GM18520 (cell line): ENCODE measurements at regions not wholly inside any gene's neighbourhood (a gene's known extent, or its start where the extent isn't known, plus 50 kb on each side); places are given as distances from the start of the nearest gene placed in this dataset.

Source experiments
- ATAC-seq: cut with Tn5 transposase; IDR thresholded peaks from one replicate; pipeline ENCODE4 v1.9.1; 2021; ENCODE audit not compliant: unreplicated experiment

DNA sequence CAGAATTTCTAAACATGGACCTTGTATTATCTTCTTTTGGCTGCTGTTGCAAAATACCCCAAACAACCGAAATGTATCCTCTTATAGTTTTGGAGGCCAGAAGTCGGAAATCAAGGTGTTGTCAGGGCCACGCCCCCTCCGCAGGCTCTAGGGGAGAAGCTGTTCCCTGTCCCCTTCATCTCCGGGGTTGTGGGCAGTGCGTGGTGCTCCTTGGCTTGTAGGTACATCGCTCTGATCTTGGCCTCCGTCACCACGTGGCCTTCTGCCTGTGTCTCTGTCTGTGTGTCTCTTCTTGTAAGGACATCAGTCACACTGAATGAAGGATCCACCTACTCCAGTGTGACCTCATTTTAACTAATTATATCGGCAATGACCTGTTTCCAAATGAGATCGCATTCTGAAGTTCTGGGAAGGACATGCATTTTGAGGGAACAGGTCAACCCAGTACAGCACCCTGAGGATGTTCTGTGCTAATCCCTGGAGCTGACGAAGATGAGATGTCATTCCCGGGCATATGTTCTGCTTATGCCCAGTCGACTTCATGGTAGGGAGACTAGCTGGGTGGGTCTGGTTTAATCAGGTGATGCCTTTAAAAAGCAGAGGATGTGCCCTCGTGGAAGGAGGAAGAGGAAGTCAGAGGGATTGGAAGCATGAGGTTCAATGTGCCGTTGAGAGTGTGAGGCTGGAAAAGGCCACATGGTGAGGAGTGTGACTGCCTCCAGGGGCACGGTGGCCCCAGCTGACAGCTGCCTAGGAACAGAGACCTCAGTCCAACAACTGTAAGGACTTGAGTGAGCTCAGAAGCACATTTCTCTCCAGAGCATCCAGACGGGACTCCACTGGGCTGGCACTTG is 531.1 kb downstream of the TBC1D22A start:
- ATAC-seq, result no peak

DNA sequence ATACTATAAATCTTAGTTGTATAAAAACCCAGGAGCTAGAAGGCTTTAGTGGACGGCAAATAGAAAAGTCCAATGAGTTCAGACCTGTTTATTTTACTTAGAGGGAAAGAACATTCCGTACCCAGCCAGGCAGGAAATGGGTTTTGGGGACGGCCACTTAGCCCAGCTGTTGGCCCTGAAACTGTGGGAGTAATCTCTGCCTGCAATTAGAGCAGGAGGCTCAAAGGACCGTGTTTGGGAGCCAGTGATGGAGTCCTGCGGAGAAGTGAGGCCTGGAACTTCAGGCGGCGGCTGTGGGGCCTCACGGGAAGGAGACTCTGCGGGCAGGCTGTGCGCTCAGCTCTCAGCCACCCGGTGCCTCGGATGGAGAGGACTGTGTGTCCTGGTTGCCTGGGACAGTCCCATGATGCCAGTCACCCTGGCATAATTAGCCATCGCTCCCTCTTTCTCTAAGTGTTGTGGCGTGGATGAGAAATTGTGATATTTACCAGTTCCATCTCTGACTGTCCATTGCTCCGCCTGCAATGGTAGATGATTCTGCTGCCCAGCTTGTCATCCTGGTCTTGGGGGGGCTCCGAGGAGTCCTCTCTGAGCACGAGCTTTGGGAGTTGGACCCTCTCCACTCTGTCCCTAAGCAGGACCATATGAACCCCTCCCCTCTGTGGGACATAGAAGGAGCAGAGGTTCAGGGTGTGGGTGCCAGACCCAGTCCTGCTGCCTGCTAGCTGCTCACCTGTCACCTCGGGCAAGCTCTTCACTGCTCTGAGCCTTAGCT is 530.3 kb downstream of the TBC1D22A start:
- ATAC-seq, result no peak

DNA sequence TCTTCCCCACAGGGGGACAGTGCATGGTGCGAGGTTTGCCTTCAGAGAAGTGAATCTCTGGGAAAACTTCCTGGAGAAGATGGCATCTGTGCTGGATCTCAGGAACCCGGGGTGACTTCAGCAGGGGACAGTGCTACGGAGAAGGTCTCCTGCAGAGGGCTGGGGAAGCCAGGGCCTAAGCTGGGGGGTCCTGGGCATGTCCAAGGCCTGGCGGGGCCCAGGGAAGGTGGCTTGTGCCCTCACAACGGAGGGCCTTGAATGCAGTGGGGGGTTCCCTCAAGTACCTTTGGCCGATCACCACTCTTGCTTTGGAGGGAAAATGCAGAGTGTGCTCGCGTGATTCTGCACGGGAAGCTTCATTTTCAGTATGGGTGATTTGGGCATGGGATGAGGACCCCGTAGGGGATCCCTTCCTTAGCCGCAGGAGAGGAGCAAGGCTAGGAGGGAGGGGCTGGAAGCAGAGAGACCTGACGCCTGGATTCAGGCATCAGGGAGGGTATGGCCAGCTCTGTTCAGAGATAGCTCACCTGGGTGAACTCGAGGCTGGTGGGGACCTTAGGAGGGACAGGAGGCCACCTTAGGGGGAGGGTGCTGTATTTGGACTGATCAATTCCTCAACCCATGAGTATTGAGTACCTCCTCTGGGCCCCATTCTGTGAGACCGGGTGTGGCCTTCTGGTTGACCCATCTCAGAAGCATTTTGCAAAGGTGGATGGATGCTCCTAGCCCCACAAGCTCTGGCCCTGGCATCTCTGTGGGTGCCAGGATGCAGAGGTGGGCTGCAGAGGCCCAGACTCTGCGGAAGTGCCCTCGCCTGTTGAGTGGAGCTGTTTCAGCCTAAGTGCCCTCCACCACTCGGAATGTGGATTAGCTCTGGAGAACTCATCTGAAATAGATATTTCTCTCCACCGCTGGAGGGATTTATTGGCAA is 529.4 kb downstream of the TBC1D22A start:
- ATAC-seq, result no peak

DNA sequence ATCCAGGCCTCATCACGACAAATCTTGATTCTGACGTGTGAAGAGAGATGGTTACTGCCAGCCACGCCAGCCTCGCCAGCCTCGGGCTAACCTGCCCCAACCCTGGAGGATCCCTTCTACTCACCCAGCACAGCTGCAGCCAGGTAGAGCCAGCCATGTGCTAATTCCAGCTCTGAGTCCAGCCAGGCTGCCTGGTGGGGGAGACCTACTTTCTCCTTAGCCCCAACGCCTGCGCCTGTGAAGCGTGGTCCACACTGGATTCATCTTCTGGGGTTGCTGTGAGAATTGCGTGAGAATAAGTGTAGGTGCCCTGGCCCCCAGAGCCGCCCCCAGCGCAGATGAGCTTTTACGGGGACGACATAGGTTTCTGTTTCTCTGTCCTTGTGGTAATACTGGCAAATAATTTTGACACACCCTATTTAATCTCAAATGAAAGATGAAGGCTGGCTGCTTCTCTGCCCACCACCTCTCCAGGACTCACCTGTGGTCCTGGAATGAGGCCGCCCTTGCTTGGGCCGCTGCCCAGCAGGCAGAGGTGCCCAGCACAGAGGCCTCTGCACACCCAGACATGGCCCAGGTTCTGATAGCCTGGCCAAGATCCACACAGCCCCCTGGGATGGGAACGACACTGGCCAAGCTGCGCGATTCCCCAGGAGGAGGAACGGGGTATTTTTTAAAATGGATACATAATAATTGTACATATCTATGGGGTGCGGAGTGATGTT is 528.4 kb downstream of the TBC1D22A start:
- no peak for ATAC-seq

DNA sequence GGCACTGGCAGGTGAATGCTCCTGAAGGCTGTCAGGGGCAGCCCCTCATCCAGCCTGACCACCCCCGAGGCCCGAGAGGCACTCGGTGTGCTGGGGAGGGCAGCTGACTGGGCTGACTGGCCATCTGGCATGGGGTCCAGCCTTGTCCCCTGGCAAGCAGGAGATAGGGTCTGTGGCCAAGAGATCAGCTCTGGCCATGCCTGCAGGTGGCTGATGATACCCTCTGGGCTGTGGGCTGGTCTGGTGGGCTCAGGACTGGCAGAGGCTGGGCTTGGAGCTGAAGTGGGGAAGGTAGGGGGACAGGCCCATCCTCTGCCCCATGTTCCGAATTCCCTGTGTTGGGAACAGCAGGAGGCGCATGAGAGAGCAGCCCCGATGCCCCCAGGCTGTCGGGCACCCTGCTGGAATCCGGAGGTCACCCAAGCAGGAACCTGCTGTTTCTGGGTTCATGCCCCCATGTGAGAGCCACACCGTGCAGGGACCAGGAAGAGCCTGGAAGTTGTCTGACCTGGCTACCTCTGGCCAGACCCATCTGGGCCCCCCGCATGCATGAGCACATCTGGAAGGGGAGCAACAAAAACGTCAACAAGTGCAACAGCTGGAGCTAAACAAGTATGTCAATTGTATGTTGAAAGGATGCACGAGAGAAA is 527.0 kb downstream of the TBC1D22A start:
- no peak for ATAC-seq

DNA sequence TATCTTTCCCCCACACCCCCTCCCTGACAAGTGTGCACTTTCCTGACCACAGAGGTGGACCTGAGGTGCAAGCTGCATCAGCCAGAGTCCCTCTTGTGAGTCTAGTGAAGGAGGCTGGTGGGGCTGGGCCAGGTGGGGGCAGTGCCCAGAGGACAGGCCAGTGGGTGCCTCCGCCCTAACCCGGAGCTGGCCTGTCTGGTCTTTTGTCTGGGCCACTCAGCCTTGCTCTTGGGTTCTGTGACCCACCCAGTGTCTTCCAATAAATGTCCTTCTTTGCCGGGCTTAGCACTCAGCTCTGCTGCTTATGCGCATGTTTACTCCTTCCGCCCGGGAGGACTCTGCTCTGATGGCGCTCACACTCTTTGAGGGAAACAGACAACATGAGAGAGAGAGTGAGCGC is 526.2 kb downstream of the TBC1D22A start:
- no peak for ATAC-seq

DNA sequence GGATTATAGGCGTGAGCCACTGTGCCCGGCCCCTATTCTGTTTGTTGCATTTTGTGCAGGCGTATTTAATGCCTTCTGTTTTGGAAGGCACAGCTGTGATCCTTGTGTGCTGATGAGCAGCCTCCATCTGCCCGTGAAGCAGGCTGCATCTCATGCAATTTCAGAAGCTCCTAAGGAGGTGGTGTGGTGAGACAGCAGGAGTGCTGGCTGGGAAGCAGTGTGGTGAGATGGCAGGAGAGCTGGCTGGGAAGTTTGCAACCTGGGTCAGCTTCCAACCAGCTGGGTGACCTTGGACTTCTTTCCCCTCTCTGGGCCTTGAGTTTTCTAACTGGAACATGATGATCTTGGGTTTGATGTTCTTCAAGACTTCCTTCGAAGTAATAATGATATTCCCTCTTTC is 525.1 kb downstream of the TBC1D22A start:
- ATAC-seq, result no peak

DNA sequence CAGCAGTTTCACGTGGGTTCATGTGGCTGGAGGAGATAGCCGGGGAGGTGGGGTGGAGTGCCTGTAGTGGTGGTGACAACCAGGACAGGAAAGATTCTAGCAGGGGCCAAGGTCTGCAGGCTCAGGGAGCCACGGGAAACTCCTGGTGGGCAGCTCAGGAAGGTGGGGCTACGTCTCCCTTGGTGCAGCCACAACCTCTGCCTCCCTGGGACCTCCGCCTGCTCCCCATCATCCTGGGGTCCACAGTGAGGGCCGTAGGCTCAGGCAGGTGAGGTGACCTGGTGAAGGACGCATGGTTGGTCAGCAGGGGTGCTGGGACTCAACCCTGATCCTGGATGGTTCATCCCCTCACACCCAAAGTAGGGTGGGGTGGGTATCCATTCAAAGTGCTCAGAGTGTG is 524.1 kb downstream of the TBC1D22A start:
- no peak for ATAC-seq

DNA sequence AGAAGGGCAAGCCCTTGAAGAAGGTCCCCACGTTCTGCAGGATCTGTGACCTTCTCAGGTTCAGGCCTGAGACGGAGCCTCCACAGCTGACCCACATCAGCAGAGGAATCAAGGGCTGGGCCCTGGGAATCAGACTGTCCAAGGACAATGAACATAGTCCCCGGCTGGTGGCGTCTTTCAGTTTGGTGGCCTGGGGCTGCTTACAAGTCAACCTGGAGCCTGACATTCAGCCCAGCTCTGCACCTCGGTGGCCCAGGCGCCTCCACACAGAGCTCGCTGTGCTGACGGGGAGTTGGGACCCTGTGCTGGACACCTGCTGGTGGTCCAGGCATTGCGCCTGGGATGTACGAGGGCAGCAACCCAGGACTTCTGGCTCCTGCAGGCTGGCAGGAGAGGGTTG is 523.5 kb downstream of the TBC1D22A start:
- ATAC-seq, result no peak

DNA sequence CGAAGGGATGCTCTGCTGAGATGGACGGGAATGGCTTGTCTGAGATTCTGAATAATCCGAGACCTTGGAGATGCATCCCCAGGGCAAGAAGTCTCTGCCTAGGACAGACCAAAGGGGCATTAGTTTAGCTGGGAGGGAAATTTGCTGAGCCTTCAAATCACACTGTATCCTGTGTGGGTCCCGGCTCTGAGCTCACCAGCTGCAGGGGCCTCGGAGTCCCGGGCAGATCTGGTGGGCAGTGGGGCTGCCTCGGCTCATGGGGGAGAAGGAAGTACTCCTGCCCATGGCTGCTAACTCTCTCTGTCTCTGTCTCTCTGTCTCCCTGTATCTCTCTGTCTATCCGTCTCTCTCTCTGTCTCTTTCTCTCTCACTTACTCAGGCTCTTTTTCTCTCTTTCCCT is 522.4 kb downstream of the TBC1D22A start:
- ATAC-seq, result no peak

DNA sequence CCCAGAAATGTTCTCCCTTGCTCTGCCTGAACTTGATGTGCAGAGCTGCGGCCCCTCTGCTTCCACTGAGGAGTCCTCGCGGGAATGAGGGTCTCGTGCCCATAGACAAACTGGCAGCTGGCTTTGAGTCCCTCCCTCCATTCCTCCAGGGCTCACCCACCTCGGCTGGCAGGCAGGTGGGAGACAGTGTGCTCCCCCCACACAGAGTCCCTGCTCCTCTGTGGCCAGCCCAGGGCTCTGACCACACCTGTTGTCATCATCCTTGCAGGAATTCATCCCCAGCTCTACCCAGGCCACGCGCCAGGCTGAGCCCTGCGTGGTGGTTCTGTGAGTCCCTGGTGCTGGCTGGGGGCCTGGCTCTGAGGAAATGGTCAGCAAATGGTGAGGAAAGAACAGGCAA is 521.9 kb downstream of the TBC1D22A start:
- ATAC-seq, result no peak

DNA sequence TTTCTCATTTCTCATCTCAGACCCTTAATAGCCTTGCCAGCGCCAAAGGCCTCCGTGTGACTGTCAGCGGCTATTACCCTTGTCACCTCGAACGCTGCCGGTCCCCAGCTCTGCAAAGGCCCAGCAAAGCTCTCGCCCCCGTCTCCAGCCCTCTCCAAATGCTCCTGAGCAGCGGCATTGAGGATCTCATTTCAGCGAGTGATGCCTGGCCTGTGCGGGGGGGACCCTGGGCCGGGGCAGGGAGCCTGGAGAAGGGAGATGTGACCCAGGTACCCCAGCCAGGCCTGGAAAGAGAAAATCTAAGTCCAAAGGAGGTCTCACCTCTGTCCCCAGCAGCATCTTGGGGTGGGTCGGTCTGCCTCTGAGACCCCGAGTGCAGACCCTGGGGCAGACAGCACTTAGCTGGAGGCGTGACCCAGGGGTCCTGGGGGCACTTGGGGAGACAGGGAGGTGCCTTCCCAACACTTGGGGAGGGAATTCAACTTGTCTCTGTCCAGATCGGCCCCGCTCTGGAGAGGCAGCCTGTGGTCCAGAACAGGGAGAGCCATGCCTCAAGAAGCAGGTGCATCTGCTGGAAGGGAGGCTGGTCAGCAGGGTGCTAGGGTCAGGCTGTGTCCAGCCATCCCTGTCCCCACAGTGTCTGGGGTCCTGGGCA is 521.3 kb downstream of the TBC1D22A start:
- ATAC-seq, result no peak

DNA sequence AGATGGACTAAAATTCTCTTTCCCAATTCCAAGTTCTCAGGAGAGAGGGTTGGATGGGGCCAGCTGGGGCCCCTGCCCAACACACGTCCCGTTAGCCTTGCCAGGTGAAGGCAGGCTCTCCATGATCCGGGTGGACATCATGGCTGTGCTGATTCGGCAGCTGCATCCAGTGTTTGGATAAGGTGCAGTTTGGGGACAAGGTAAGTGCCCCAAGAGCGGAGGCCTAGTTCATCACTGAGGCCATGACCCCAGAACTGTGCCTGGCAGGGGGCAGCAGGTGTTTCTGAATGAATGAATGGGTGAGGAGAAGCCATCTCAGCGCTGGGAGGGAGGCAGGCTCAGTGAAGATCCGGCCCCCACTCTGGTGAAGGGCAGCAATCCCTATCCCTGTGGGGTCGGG is 520.4 kb downstream of the TBC1D22A start:
- no peak for ATAC-seq

DNA sequence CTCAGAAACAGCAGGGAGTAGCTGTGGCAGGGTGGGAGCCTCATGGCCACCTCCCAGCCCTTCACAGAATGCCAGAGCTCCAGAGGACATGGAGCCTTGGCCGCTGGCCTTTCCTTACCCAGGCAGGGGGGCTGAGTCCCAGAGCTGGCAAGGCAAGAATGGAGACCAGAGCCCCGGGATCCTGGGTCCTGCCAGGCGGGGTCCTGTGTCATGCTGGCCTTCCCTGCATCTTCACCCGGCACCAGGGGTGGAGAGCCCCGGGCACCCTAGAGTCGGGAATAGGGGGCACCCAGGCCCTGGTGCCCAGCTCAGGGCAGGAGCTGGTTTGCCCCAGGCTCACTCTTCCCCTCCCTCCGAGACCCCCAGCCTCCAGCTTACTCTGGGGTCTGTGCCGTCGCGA is 519.9 kb downstream of the TBC1D22A start:
- no peak for ATAC-seq

DNA sequence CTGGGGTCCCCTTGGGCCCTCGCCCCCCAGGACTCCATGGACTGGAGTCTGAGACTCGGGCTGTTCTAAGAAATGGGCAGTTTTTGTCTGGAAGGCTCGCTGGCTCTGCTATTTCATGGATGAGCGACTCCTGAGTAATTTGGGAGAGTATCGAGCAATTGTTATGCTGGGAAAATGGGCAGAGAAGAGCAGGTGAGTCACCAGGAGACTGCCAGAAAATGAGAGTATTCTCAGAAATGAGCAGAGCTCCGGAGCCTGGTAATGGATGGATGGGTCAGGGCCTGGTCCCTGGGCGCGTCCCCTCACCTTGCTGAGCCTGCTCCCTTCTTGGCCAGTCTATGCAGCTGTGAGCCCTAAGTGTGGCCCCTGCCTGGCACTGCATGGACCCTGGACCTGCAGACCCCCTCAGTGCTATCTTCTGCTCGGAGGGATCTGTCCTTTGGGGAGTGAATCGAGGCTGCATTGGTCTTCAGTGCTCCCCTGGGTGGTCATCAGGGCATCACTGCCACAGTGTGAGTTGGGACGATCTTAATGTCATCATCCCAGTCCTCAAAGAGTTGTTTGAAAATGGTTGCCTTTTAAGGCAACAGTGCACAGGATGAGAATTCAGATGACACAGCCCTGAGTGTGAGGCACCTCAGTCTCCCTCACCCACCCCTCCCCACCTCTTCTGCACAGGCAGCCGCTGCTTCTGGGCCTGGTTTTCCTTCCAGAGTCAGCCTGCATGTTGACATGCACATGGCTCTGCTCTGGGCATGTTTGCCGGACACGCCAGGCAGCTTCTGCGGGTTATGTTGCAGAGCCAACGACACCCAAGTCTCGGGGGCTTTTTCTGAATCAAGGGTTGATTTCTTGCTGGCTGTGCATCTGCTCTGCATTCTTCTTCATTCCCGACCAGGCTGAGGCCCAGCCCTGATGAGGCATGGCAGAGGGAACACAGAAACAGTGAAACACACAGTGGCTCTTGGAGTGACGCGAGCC is 519.0 kb downstream of the TBC1D22A start:
- ATAC-seq, result no peak

DNA sequence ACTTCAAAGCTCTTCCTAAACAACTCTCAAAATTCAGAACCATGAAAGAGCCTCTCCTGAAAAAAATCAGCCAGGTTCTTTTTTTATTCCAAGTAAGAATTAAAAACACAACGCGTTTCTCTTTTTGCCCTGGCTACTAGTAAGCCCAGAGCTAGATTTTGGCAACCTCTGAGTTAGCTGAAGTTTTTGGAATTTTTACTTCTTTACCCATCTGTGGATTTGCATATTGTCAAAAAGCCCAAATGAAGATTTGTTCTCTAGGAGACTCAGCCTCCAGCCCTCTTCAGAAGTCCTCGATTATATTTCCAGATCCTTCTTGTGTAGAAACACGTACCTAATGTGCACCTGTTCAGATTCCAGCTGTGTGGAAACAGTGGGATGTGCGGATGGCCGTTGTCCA is 517.9 kb downstream of the TBC1D22A start:
- no peak for ATAC-seq

DNA sequence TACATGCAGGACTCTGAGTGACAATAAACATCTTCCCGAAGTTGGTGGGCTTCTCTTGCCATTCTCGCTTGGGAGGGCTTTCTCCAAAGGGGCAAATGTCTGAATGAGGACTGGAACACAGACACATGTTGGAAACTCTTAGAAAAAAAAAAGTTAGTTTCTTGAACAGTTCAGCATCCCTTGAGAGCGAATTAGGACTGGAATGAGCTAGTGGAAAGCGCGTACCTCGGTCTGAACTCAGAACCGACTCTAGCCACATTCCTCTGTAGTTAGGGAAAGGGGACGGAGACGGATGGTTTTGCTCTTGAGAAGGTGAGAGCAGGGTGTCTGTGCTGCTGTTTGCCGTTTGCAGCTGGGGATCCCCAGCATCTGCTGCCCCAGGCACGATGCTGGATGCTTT is 517.3 kb downstream of the TBC1D22A start:
- ATAC-seq, result no peak

DNA sequence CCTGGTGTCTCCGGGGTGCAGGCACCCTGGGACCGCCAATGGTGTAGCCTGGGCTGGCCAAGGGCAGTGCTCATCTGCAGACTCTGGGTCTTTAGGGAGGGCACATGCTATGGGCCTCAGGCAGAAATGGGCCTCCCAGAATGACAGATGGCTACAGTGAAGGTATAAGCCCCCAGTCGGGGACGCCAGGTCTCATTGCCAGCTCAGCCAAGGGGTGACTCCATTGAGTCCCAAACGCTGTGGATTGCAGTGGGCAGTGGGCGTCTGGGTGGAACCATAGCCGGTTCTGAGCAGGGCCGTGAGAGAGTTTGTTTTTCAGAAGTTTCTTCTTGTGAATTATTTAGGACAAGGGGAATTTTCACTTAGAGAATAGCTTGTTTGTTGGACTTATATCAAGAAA is 516.9 kb downstream of the TBC1D22A start:
- ATAC-seq, result no peak
